Caco-2 (cell line): ENCODE measurements at regions not wholly inside any gene's neighbourhood (a gene's known extent, or its start where the extent isn't known, plus 50 kb on each side); places are given as distances from the start of the nearest gene placed in this dataset.

Experiments used
- BruUV-seq: library from RNA; stranded (reverse); fragments of 400-500 nt; replicated peaks from 2 replicates; lab custom pipeline; 2021; lab: Mats Ljungman, UMichigan
- CTCF ChIA-PET: fragments of 300-600 bp; sonication (Branson Sonifier 250); formaldehyde crosslinking; loops from one replicate; lab custom pipeline; 2022; ENCODE audit warnings: antibody characterized with exemption; lab: Charles Lee
- POLR2A ChIA-PET: fragments of 300-600 bp; sonication (Branson Sonifier 250); formaldehyde crosslinking; loops from one replicate; lab custom pipeline; 2022; ENCODE audit warnings: antibody characterized with exemption; lab: Charles Lee
- DNase-seq, 2 experiments: peaks; one replicate each; pipeline versions ENCODE4 v3.0.0 to v3.0.0-alpha.2; 2020 to 2022
- H3K27me3 ChIP-seq: replicated peaks from 2 replicates; pipeline ENCODE4 v1.6.0; 2011; ENCODE audit warnings: low read length; ENCODE audit not compliant: control insufficient read depth, insufficient read depth
- H3K36me3 ChIP-seq: 2 replicates; pipeline ENCODE4 v1.5.1; 2011; ENCODE audit warnings: low read length; ENCODE audit not compliant: control insufficient read depth, insufficient read depth
- H3K4me1 ChIP-seq: fragments of 250-450 bp; sonication (Bioruptor Pico); 2 replicates; pipeline ENCODE4 v1.5.1; 2020; ENCODE audit warnings: mild to moderate bottlenecking
- H3K4me3 ChIP-seq: 2 replicates; pipeline ENCODE4 v1.5.1; 2011; ENCODE audit warnings: low read depth, mild to moderate bottlenecking, control low read depth, low read length
- H3K9me3 ChIP-seq: fragments of 250-450 bp; sonication (Bioruptor Pico); 2 replicates; pipeline ENCODE4 v1.5.1; 2020; ENCODE audit warnings: mild to moderate bottlenecking, moderate library complexity
- H3K27ac Mint-ChIP-seq: one replicate; pipeline ENCODE4 v1.8.0; 2022; ENCODE audit warnings: mixed read lengths; ENCODE audit not compliant: unreplicated experiment
- H3K27me3 Mint-ChIP-seq: one replicate; pipeline ENCODE4 v1.8.0; 2022; ENCODE audit warnings: mixed read lengths; ENCODE audit not compliant: insufficient read depth, unreplicated experiment
- H3K36me3 Mint-ChIP-seq: one replicate; pipeline ENCODE4 v1.8.0; 2022; ENCODE audit warnings: mild to moderate bottlenecking, mixed read lengths; ENCODE audit not compliant: insufficient read depth, unreplicated experiment
- H3K4me1 Mint-ChIP-seq: one replicate; pipeline ENCODE4 v1.8.0; 2022; ENCODE audit warnings: low read depth, mixed read lengths; ENCODE audit not compliant: unreplicated experiment
- H3K4me3 Mint-ChIP-seq: one replicate; pipeline ENCODE4 v1.8.0; 2022; ENCODE audit warnings: mild to moderate bottlenecking, moderate library complexity, mixed read lengths; ENCODE audit not compliant: unreplicated experiment
- H3K9me3 Mint-ChIP-seq: one replicate; pipeline ENCODE4 v1.8.0; 2022; ENCODE audit warnings: mixed read lengths; ENCODE audit not compliant: unreplicated experiment
- intact Hi-C: fragments of 100-400 bp; cut with micrococcal nuclease; formaldehyde crosslinking; loops from one replicate; pipeline ENCODE4 v1.10.0; 2022; ENCODE audit not compliant: unreplicated experiment
- TF ChIP-seq, protein P1 (sequence below), 2 experiments: fragments of 200-600 bp in 1 of 2; IDR thresholded peaks; 1 replicate in 1 of 2; 2 replicates in 1 of 2; pipeline versions ENCODE4 v1.5.1 to v1.8.0; 2011 to 2022; ENCODE audit warnings: antibody characterized with exemption in 1 of 2, control low read depth in 1 of 2, inconsistent platforms in 1 of 2, low read depth in 1 of 2, low read length in 1 of 2, mild to moderate bottlenecking in 1 of 2, moderate library complexity in 1 of 2; ENCODE audit not compliant: insufficient read depth in 1 of 2, severe bottlenecking in 1 of 2, unreplicated experiment in 1 of 2

DNA sequence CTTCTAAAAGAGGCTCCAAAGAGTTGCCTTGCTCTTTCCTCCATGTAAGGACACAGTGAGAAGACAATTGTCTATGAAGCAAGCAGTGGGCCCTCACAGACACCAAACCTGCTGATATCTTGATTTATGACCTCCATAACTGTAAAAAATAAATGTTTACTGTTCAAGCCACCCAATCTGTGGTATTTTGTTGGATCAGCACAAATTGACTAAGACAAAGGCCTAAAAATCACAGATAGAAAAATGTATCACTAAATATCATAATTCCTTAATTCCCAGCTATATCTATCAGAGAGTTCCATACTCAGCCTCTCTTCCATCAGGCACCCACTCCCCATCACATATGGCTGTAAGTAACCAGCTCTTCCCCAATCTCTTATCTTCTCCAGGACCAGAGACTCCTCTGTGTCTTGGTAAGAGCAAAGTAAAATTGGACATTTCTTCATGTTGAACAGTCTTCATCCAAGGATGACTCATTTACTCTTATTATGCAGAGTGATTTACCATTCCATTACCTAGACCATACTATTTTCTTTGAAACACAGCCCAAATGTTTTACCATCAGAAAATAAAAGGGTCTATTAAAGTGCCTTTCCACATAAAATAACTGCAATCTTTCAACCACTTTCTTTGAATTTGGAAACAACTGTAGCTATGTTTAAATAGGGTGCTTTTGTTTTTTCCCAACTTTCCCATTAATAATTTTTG is 503.6 kb downstream of the MRPL39 start:
- H3K27ac Mint-ChIP-seq, result no peak overlapping the region
- H3K27me3 Mint-ChIP-seq, result no peaks in the 10 kb centered on the region
- no peaks in the 10 kb centered on the region for H3K4me1 Mint-ChIP-seq
- no peaks in the 10 kb centered on the region for H3K9me3 ChIP-seq
- BruUV-seq, result no TSS peak
- H3K4me3 ChIP-seq, result no peak overlapping the region
- no peaks in the 10 kb centered on the region for H3K36me3 Mint-ChIP-seq
- no peaks in the 10 kb centered on the region for H3K4me1 ChIP-seq
- ChIA-PET POLR2A (no interaction called here), CTCF (no interaction called here)
- intact Hi-C loops, result no loop called here
- H3K4me3 Mint-ChIP-seq, result no peak overlapping the region
- TF ChIP-seq, protein P1, sequence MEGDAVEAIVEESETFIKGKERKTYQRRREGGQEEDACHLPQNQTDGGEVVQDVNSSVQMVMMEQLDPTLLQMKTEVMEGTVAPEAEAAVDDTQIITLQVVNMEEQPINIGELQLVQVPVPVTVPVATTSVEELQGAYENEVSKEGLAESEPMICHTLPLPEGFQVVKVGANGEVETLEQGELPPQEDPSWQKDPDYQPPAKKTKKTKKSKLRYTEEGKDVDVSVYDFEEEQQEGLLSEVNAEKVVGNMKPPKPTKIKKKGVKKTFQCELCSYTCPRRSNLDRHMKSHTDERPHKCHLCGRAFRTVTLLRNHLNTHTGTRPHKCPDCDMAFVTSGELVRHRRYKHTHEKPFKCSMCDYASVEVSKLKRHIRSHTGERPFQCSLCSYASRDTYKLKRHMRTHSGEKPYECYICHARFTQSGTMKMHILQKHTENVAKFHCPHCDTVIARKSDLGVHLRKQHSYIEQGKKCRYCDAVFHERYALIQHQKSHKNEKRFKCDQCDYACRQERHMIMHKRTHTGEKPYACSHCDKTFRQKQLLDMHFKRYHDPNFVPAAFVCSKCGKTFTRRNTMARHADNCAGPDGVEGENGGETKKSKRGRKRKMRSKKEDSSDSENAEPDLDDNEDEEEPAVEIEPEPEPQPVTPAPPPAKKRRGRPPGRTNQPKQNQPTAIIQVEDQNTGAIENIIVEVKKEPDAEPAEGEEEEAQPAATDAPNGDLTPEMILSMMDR (IDR thresholded peaks at IDR 0.05; ENCODE audit: insufficient read depth in 1 of 2, low read depth in 1 of 2, low read length in 1 of 2, severe bottlenecking in 1 of 2, unreplicated experiment in 1 of 2), result no peak
- H3K27me3 ChIP-seq, result no peaks in the 10 kb centered on the region
- no peaks in the 10 kb centered on the region for H3K36me3 ChIP-seq
- DNase-seq, result no peak
- no peaks in the 10 kb centered on the region for H3K9me3 Mint-ChIP-seq

DNA sequence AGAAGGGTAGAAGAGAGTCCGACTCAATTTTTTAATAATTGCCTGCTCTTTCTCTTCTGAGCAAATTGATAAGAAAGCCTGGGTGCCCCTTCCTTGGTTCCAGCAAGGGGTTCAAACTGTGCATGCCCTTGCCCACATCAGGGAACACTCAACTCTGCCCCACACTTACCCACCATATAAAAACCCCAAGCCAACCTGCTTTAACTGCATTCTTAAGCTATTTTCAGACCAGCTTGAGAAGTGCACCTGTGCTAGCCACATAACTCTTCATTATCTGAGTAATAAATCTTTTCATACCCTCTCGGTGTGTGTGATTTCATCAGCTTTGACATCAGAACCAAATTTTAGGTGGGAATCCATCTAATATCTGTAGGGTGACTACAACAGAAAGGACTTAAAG is 509.6 kb downstream of the MRPL39 start:
- BruUV-seq, result no TSS peak
- H3K9me3 Mint-ChIP-seq, result no peaks in the 10 kb centered on the region
- CTCF ChIA-PET, result no interaction called here
- H3K27me3 Mint-ChIP-seq, result no peaks in the 10 kb centered on the region
- H3K36me3 ChIP-seq, result no peaks in the 10 kb centered on the region
- TF ChIP-seq, protein P1 (IDR thresholded peaks at IDR 0.05; ENCODE audit: insufficient read depth in 1 of 2, low read depth in 1 of 2, low read length in 1 of 2, severe bottlenecking in 1 of 2, unreplicated experiment in 1 of 2), result no peak
- intact Hi-C loops, result no loop called here
- H3K27me3 ChIP-seq, result no peaks in the 10 kb centered on the region
- no peaks in the 10 kb centered on the region for H3K4me1 Mint-ChIP-seq
- H3K4me3 Mint-ChIP-seq, result no peak overlapping the region
- POLR2A ChIA-PET, result no interaction called here
- H3K36me3 Mint-ChIP-seq, result no peaks in the 10 kb centered on the region
- H3K4me1 ChIP-seq, result no peaks in the 10 kb centered on the region
- DNase-seq, result no peak
- H3K4me3 ChIP-seq, result no peak overlapping the region
- H3K9me3 ChIP-seq, result peaks cover 2% of the 10 kb centered on the region; the same call in 1 of the 2 replicates
- H3K27ac Mint-ChIP-seq, result no peak overlapping the region

DNA sequence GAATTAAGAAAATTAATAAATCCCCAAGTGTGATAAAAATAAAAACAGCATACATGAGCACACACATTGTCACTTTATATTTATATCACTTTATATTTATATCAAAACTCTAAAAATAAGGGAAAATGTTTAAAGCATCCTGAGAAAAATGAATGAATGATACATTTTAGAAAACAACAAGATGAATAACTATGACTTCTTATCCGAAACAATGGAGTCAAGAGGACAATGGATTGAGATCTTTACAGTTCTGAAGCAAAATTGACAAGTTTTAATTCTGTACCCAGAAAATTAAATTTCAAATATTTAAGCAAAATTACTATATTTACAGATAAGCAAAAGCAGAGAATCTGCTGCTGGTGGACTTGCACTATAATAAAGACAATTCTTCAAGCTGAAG is 512.6 kb downstream of the MRPL39 start:
- Mint-ChIP-seq H3K27ac (no peak overlapping the region), H3K9me3 (peaks cover 11% of the 10 kb centered on the region), H3K27me3 (no peaks in the 10 kb centered on the region), H3K4me3 (no peak overlapping the region), H3K4me1 (no peaks in the 10 kb centered on the region), H3K36me3 (no peaks in the 10 kb centered on the region)
- Histone ChIP-seq H3K4me3 (no peak overlapping the region), H3K36me3 (no peaks in the 10 kb centered on the region), H3K9me3 (peaks cover 2% of the 10 kb centered on the region; the same call in 1 of the 2 replicates), H3K4me1 (no peaks in the 10 kb centered on the region), H3K27me3 (no peaks in the 10 kb centered on the region)
- intact Hi-C loops, result no loop called here
- BruUV-seq, result no TSS peak
- ChIA-PET POLR2A (no interaction called here), CTCF (no interaction called here)
- DNase-seq, result no peak
- TF ChIP-seq, protein P1 (IDR thresholded peaks at IDR 0.05; ENCODE audit: insufficient read depth in 1 of 2, low read depth in 1 of 2, low read length in 1 of 2, severe bottlenecking in 1 of 2, unreplicated experiment in 1 of 2), result no peak
